ENCODE measurements at regions not wholly inside any gene's neighbourhood (a gene's known extent, or its start where the extent isn't known, plus 50 kb on each side); places are given as distances from the start of the nearest gene placed in this dataset.
A peak's percentile ranks its signal among the peaks of the same experiment; 100 is the strongest.

DNA sequence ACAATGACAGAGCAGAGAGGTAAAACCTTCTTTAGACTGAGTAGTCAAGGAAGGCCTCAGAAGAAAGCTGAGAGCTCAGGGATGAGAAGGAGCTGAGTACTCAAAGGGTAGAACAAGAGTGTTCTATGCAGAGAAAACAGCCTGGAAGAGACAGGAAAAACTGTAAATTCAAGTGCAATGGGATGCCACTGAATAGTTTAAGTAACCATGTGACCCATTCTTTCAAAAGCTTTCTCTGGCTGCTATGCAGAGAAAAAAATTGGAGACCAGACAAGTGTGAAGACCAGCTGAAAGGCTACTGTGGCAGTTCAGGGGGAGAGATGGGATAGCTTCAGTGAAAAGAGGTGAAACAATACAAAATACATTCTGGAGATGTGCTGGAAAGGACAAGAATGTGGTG is 61.3 kb upstream of the RNF38 start:
- DNase-seq: no peak

DNA sequence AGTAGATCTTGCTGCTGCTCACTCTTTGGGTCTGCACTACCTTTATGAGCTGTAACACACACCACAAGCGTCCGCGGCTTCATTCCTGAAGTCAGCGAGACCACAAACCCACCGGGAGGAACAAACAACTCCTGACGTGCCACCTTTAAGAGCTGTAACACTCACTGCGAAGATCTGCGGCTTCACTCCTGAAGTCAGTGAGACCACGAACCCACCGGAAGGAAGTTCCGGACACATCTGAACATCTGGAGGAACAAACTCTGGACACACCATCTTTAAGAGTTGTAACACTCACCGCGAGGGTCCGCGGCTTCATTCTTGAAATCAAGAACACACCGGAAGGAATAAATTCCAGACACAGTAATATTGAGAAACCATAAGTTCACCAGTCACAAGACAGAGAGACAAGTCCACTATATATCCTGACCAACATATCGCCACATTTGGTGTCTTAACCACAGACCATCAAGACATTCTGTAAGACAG is 58.4 kb upstream of the RNF38 start:
- DNase-seq: peak; percentile 71

DNA sequence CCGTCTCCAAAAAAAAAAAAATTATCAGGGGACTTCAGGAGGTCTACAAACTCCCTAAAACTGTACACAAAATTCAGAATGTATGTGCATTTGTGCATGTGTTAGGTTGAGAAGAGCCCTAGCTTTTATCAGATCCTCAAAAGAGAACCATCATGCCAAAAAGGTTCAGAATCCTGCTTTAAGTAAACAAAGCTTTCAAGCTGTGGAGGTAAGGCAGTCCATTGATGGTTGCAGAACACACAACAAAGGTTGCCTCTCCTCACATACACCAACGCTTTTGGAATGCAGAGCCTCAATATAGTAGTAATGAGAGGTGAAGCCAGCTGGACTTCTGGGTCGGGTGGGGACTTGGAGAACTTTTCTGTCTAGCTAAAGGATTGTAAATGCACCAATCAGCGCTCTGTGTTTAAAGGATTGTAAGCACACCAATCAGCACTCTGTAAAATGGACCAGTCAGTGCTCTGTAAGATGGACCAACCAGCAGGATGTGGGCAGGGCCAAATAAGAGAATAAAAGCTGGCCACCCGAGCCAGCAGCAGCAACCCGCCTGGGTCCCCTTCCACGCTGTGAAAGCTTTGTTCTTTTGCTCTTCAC is 57.9 kb upstream of the RNF38 start:
- no peak for DNase-seq

DNA sequence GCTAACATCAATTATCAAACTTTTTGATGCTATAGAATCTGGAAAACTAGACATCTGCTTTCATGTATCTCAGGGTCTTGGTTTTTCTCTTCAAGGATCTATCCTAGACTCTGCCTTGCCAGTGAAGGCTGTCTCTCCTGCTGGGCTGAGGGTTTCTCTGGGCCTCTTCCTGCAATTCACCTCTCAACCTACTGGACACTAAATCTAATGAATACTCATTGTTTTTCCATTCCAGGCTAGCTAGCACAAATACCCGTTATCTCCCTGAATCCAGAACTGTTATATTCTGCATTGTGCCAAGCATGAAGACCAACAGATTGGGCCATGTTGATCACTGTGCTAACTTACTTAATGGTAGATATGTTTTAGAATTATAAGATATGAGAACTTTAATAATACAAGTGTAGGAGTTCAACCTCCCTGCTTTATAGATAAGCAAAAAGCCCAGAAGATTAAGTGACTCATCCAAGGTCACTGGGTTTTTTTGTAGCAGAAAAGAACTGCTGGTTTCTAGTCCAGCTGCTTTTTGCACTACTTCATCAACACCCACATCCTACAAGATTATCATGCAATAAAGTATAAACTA is 56.5 kb upstream of the RNF38 start:
- no peak for DNase-seq

DNA sequence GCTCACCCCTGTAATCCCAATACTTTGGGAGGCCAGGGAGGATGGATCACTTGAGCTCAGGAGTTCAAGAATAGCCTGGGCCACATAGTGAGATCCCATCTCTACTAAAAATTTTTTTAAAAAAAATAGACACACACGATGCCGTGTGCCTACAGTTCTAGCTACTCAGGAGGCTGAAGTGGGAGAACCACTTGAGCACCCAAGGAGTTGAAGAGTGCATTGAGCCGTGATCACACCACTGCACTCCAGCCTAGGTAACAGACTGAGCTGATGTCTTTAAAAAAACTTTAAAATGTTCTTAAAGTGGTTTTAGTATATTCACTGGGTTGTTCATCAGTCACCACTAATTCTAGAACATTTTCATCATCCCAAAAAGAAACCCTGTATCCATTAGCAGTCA is 51.9 kb upstream of the RNF38 start:
- no peak for DNase-seq

DNA sequence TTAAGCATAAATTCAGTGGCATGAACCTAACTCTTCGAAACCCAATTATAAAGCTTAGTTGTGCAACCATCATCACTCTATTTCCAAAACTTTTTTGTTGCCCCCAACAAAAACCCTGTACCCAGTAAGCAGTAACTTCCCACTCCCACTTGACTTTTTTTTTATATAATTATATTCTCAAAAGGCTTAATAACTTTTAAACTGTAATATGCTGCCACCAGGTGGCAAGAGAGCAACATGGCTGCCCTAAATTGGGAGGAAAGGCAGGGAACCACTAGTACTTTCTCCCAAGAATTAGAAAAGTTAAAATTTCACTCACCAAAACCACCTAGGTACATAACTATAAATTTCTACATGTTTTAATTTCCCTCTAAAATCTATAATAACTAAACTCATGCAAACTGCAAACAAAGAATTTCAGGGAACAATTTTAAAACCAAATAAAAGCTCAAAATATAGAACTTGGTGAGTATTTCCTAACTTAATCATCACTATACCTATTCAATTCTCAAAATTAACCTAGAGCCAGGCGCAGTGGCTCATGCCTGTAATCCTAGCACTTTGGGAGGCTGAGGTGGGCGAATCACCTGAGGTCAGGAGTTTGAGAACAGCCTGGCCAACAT is 50.2 kb upstream of the RNF38 start:
- peak; percentile 59 for DNase-seq

Measured in CD4-positive, alpha-beta T cell treated with Interleukin-17A for 1 hour (primary cell).